Stomach smooth muscle (tissue), 2 donors: ENCODE measurements at regions not wholly inside any gene's neighbourhood (a gene's known extent, or its start where the extent isn't known, plus 50 kb on each side); places are given as distances from the start of the nearest gene placed in this dataset.

Experiments used
- H3K27ac ChIP-seq: one replicate; pipeline ENCODE4 v1.7.0; 2013; ENCODE audit warnings: mild to moderate bottlenecking, low read length, inconsistent platforms
- H3K27me3 ChIP-seq, 2 donors: one replicate each; pipeline ENCODE4 v1.7.0; 2013; ENCODE audit warnings: low read length in 2 of 2; ENCODE audit not compliant: insufficient read depth in 2 of 2, control insufficient read depth in 1 of 2
- H3K36me3 ChIP-seq, 2 donors: one replicate each; pipeline ENCODE4 v1.7.0; 2013; ENCODE audit warnings: low read length in 2 of 2; ENCODE audit not compliant: control insufficient read depth in 2 of 2, insufficient read depth in 2 of 2
- H3K4me1 ChIP-seq: one replicate; pipeline ENCODE4 v1.7.0; 2013; ENCODE audit warnings: low read length; ENCODE audit not compliant: control insufficient read depth, insufficient read depth
- H3K4me3 ChIP-seq, 2 donors: one replicate each; pipeline ENCODE4 v1.7.0; 2013; ENCODE audit warnings: low read length in 2 of 2
- H3K9ac ChIP-seq, 2 donors: one replicate each; pipeline ENCODE4 v1.7.0; 2013; ENCODE audit warnings: low read length in 2 of 2, mild to moderate bottlenecking in 1 of 2
- H3K9me3 ChIP-seq, 2 donors: one replicate each; pipeline ENCODE4 v1.7.0; 2013; ENCODE audit warnings: low read length in 2 of 2; ENCODE audit not compliant: control insufficient read depth in 2 of 2
- donor health status: healthy.
- donor health status: Pancreatic carcinoma.

DNA sequence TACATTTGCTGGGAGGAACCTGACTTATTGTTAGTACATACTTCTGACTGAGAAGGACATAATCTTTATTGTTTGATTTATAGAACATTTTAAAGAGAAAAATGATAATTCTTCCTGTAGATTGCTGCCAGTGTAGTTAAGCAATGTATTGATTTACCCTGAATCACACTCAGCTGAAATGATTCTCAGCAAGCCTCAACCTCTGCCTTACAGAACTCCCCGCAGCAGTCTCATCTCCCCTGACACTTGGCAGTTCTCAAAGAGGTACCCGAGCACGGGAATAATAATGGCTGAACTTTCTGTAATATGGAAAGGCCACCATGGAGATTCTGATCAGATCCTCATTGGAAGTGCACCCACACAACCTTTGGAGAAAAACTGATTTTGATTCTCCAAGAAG, 74.9 kb upstream of the RFX3 start:
- Histone ChIP-seq H3K4me3 (no peak overlapping the region), H3K27me3 (no peaks in the 10 kb centered on the region), H3K9me3 (no peaks in the 10 kb centered on the region), H3K9ac (no peak overlapping the region), H3K27ac (no peak overlapping the region), H3K36me3 (no peaks in the 10 kb centered on the region), H3K4me1 (no peaks in the 10 kb centered on the region)

DNA sequence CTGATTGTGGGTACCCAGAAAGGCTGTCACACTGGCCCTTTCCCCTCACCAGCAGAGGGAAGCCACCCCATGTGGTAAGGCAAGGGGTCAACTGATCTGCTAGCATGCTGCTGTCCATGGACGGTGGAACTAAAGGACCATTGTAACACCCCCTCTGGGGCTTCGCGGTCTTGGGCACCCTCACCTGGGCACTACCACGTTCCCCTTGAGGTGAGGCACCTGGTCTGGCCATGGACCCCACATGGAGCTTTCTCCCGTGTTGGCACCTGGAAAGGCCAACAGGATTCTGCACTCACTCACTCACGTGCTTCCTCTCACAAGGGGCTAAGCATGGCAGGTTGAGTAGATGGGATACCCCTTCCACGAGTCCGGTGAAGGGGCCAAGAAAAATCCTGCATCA, 72.0 kb upstream of the RFX3 start:
- Histone ChIP-seq H3K9ac (no peak overlapping the region), H3K27ac (no peak overlapping the region), H3K9me3 (no peaks in the 10 kb centered on the region), H3K4me3 (no peak overlapping the region), H3K36me3 (no peaks in the 10 kb centered on the region), H3K4me1 (no peaks in the 10 kb centered on the region), H3K27me3 (no peaks in the 10 kb centered on the region)

DNA sequence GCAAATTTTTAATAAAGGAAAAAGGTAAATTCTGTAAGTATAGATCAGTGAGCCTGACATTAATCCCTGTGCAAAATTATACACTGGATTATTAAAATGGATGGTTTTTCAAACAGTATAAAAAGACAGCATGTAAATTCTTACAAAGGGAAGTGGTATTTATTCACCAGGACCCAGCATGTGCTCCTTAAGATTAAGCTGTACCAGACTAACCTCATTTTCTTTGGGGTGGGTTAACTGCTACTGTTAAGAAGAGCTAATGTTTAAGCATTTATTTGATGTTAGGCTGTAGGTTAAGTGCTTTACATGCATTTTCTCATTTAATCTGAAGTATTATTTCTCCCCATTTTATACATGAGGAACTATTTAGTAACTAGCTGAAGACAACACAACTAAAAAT, 60.3 kb upstream of the RFX3 start:
- peaks cover 0 to 4% of the 10 kb centered on the region in 2 donors for H3K9me3 ChIP-seq
- no peak overlapping the region for H3K4me3 ChIP-seq

DNA sequence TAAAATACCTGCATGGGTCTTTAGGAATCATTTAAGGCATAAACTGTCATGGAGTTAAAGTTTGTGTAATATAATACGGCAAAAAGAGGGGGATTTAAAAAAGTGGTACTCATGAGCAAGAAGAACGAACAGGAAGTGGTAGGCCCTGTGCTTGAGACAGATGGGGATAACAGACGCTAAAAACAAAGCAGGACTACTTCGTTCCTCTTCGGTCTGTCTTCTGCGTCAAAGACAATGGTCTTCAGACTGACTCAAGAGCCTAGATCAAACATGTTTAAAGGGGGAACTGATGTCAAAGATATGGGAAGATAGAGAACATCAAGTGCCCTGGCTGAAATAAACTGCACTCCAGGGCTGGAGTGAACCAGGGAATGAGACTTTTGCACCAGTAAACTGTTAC, 59.8 kb upstream of the RFX3 start:
- Histone ChIP-seq H3K27ac (no peak overlapping the region), H3K9me3 (peaks cover 0 to 4% of the 10 kb centered on the region in 2 donors), H3K4me3 (no peak overlapping the region), H3K4me1 (no peaks in the 10 kb centered on the region), H3K36me3 (no peaks in the 10 kb centered on the region), H3K9ac (no peak overlapping the region), H3K27me3 (no peaks in the 10 kb centered on the region)

More for the DNA sequence above, 60.3 kb upstream of the RFX3 start:
- H3K27me3 ChIP-seq, result no peaks in the 10 kb centered on the region
- H3K9ac ChIP-seq, result no peak overlapping the region
- H3K4me1 ChIP-seq, result no peaks in the 10 kb centered on the region
- no peak overlapping the region for H3K27ac ChIP-seq
- H3K36me3 ChIP-seq, result no peaks in the 10 kb centered on the region

DNA sequence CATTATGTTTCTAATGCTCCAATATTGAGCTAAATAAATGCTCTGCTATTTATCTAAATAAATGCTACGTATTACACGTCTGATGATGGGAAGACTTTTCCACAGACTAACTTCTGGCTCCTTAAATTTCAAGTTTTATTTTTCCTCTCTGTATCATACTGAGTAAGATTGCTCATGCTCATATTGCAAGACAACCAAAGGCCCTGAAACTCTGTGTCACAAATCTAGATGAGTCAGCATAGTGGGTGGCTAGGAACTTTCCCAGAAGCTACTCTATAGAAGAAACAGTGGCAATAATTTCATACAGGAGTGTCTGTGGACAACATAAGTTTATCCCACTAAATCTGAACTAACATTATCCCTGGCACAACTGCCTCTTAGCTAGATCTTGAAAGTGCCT, 53.0 kb upstream of the RFX3 start:
- no peak overlapping the region for H3K9ac ChIP-seq
- H3K36me3 ChIP-seq, result no peaks in the 10 kb centered on the region
- peaks cover 0 to 4% of the 10 kb centered on the region in 2 donors for H3K9me3 ChIP-seq
- H3K4me3 ChIP-seq, result no peak overlapping the region
- no peaks in the 10 kb centered on the region for H3K4me1 ChIP-seq
- H3K27ac ChIP-seq, result no peak overlapping the region
- H3K27me3 ChIP-seq, result no peaks in the 10 kb centered on the region

DNA sequence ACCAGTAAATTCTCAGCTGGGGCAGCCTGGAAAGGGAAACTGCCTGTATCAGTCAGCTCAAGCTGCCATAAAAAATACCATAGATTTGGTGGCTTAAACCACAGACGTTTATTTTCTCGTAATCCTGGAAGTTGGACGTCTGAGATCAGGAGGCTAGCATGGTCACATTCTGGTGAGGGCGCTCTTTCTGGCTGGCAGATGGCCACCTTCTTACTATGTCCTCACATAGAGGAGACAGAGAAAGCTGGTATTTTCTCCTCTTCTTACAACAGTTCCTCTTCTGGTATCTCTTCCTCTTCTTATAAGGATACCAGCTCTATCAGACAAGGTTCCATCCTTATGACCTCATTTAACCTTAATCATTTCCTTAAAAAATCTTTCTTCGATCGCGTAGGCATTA, 50.5 kb upstream of the RFX3 start:
- Histone ChIP-seq H3K27me3 (no peaks in the 10 kb centered on the region), H3K27ac (no peak overlapping the region), H3K9ac (no peak overlapping the region), H3K4me1 (no peaks in the 10 kb centered on the region), H3K4me3 (no peak overlapping the region), H3K9me3 (peaks cover 0 to 2% of the 10 kb centered on the region in 2 donors), H3K36me3 (no peaks in the 10 kb centered on the region)

DNA sequence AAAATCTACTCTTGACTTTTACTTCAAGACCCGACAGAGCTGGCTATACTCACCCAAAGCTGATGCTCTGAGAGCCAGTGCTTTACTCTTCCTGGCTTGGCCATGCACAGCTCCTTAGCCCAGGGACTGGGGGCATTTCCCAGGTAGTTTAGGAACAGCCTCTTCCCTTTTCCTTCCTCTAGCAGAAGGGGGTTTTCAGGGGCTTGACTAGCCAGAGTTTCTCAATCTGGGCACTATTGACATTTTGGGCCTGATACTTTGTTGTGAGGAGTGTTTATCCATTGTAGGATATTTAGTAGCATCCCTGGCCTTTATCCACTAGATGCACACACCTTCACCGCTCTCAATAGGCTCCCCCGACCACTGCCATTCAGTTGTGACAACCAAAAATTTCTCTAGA, 50.0 kb upstream of the RFX3 start:
- Histone ChIP-seq H3K9ac (no peak overlapping the region), H3K4me1 (no peaks in the 10 kb centered on the region), H3K27ac (no peak overlapping the region), H3K9me3 (no peaks in the 10 kb centered on the region), H3K4me3 (no peak overlapping the region), H3K27me3 (no peaks in the 10 kb centered on the region), H3K36me3 (no peaks in the 10 kb centered on the region)
